OCI-LY7 (cell line): ENCODE measurements at regions not wholly inside any gene's neighbourhood (a gene's known extent, or its start where the extent isn't known, plus 50 kb on each side); places are given as distances from the start of the nearest gene placed in this dataset.

Experiments used
- BruUV-seq: library from RNA; stranded (reverse); fragments of 400-500 nt; replicated peaks from 2 replicates; lab custom pipeline; 2021; lab: Mats Ljungman, UMichigan
- CTCF ChIA-PET: fragments of 300-600 bp; sonication (Branson Sonifier 250); formaldehyde crosslinking; loops from one replicate; lab custom pipeline; 2022; ENCODE audit warnings: antibody characterized with exemption; ENCODE audit not compliant: unreplicated experiment; lab: Charles Lee
- POLR2A ChIA-PET: fragments of 300-600 bp; sonication (Branson Sonifier 250); formaldehyde crosslinking; loops from one replicate; lab custom pipeline; 2022; ENCODE audit warnings: antibody characterized with exemption; lab: Charles Lee
- DNase-seq: peaks from one replicate; pipeline ENCODE4 v3.0.0-alpha.2; 2015; ENCODE audit warnings: low spot score
- H2AFZ ChIP-seq: fragments of 200-600 bp; sonication (generic), shearing (Covaris generic); 2 replicates; pipeline ENCODE4 v1.6.1; 2014; ENCODE audit warnings: mild to moderate bottlenecking, antibody characterized with exemption, low read length, moderate library complexity
- H3K27ac ChIP-seq: fragments of 200-600 bp; sonication (generic); 2 replicates; pipeline ENCODE4 v1.5.1; 2014; ENCODE audit warnings: mixed run types, low read depth, mild to moderate bottlenecking, moderate library complexity, low read length, inconsistent platforms; ENCODE audit not compliant: poor library complexity, severe bottlenecking
- H3K36me3 ChIP-seq: fragments of 200-600 bp; sonication (generic); 2 replicates; pipeline ENCODE4 v1.6.1; 2014; ENCODE audit warnings: mild to moderate bottlenecking, antibody characterized with exemption, low read length, moderate library complexity, mixed read lengths; ENCODE audit not compliant: insufficient read depth
- H3K4me1 ChIP-seq: fragments of 200-600 bp; sonication (generic); 2 replicates; pipeline ENCODE4 v1.5.1; 2014; ENCODE audit warnings: mild to moderate bottlenecking, low read length; ENCODE audit not compliant: insufficient read depth, poor library complexity, severe bottlenecking
- H3K4me2 ChIP-seq: fragments of 200-600 bp; sonication (generic); 2 replicates; pipeline ENCODE4 v1.6.1; 2014; ENCODE audit warnings: mild to moderate bottlenecking, low read length
- H3K4me3 ChIP-seq: fragments of 200-600 bp; sonication (generic); 2 replicates; pipeline ENCODE4 v1.5.1; 2014; ENCODE audit warnings: mild to moderate bottlenecking, low read depth, low read length; ENCODE audit not compliant: poor library complexity, severe bottlenecking
- H3K79me2 ChIP-seq: fragments of 200-600 bp; sonication (generic); 2 replicates; pipeline ENCODE4 v1.6.1; 2016; ENCODE audit warnings: low read depth, mild to moderate bottlenecking, low read length, moderate library complexity, mixed read lengths; ENCODE audit not compliant: insufficient read depth
- H3K9me2 ChIP-seq: fragments of 200-600 bp; sonication (generic); 2 replicates; pipeline ENCODE4 v1.6.1; 2016; ENCODE audit warnings: mild to moderate bottlenecking, low read length, mixed read lengths; ENCODE audit not compliant: insufficient read depth
- H3K9me3 ChIP-seq: fragments of 200-600 bp; sonication (generic); 2 replicates; pipeline ENCODE4 v1.6.1; 2014; ENCODE audit warnings: mild to moderate bottlenecking, mixed run types, low read length, mixed read lengths
- H4K20me1 ChIP-seq: fragments of 200-600 bp; sonication (generic); 2 replicates; pipeline ENCODE4 v1.6.1; 2014; ENCODE audit warnings: mild to moderate bottlenecking, antibody characterized with exemption, low read length, moderate library complexity, mixed read lengths; ENCODE audit not compliant: insufficient read depth
- CTCF ChIP-seq: fragments of 200-600 bp; sonication (generic); conservative IDR thresholded peaks from 2 replicates; pipeline ENCODE4 v1.5.1; 2014; ENCODE audit warnings: mild to moderate bottlenecking, antibody characterized with exemption, low read length, moderate library complexity, mixed read lengths
- EZH2phosphoT487 ChIP-seq: fragments of 200-600 bp; sonication (generic); IDR thresholded peaks from 2 replicates; pipeline ENCODE4 v1.6.1; 2018; ENCODE audit warnings: low read depth, borderline replicate concordance, mild to moderate bottlenecking, mixed run types, antibody characterized with exemption, low read length, moderate library complexity, mixed read lengths
- intact Hi-C: fragments of 100-400 bp; cut with micrococcal nuclease; formaldehyde crosslinking; loops from one replicate; pipeline ENCODE4 v1.10.0; 2022; ENCODE audit not compliant: unreplicated experiment

- H3K4me2 ChIP-seq: no peak overlapping the region
- no peaks in the 10 kb centered on the region for H3K36me3 ChIP-seq
- H2AFZ ChIP-seq: no peak overlapping the region
- ChIA-PET POLR2A (no interaction called here), CTCF (no interaction called here)
- TF ChIP-seq EZH2phosphoT487 (no peak), CTCF (no peak)
- no peaks in the 10 kb centered on the region for H3K9me3 ChIP-seq
- H3K27ac ChIP-seq: no peak overlapping the region
- BruUV-seq: no TSS peak
- no peaks in the 10 kb centered on the region for H3K9me2 ChIP-seq
- intact Hi-C loops: no loop called here
- H3K4me1 ChIP-seq: no peaks in the 10 kb centered on the region
- H3K79me2 ChIP-seq: no peaks in the 10 kb centered on the region
- DNase-seq: no peak
- H4K20me1 ChIP-seq: no peaks in the 10 kb centered on the region
- no peak overlapping the region for H3K4me3 ChIP-seq
Observed at GRCh38 chr11:70799386-70799785, 401.1 kb downstream of the CTTN start.

GRCh38 chr11:70802185-70802584 is 403.9 kb downstream of the CTTN start:
- CTCF ChIA-PET: no interaction called here
- H3K4me3 ChIP-seq: no peak overlapping the region
- no peak for DNase-seq
- H3K4me2 ChIP-seq: no peak overlapping the region
- H3K36me3 ChIP-seq: no peaks in the 10 kb centered on the region
- POLR2A ChIA-PET: no interaction called here
- H3K79me2 ChIP-seq: no peaks in the 10 kb centered on the region
- H4K20me1 ChIP-seq: no peaks in the 10 kb centered on the region
- no peaks in the 10 kb centered on the region for H3K9me3 ChIP-seq
- H2AFZ ChIP-seq: no peak overlapping the region
- H3K4me1 ChIP-seq: no peaks in the 10 kb centered on the region
- intact Hi-C loops: no loop called here
- no TSS peak for BruUV-seq
- H3K9me2 ChIP-seq: no peaks in the 10 kb centered on the region
- TF ChIP-seq EZH2phosphoT487: no peak
- no peak for TF ChIP-seq CTCF
- no peak overlapping the region for H3K27ac ChIP-seq

DNA sequence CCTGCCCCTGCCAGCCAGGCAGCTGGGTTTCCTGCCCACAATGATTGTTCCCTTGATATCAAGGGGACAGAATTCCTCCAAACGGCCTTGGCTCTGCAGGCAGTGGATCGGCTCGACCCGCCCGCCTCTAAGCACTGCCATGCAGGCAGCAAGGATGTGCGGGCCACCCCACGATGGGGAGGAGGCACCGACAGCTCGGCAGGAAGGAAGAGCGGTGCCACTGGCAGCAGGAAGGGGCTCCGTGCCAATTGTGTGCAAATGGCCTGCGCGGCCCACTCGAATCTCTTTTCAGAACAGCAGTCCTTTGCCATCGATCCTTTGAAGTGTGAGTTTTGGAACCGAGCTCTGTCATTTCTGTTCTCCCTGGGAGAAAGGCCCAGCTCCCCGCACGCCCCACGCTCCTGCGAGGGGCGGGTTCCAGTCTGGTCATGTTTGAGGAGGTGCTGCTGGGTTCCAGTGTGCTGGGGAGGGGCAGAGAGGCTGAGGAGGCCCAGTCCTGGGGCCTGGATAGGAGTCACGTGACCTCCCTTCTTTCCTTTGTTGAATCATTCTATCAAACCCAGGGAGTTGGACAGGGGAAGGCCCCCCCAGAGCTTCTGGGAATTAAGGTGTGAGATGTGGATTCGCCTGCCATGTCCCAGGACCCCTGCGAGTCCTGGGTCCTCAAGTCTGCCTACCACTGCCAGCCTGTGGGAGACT is 406.0 kb downstream of the CTTN start:
- no peaks in the 10 kb centered on the region for H4K20me1 ChIP-seq
- H3K4me3 ChIP-seq: no peak overlapping the region
- H2AFZ ChIP-seq: no peak overlapping the region
- H3K79me2 ChIP-seq: no peaks in the 10 kb centered on the region
- no peaks in the 10 kb centered on the region for H3K9me3 ChIP-seq
- H3K4me1 ChIP-seq: no peaks in the 10 kb centered on the region
- no peak for DNase-seq
- ChIA-PET CTCF (no interaction called here), POLR2A (no interaction called here)
- H3K4me2 ChIP-seq: no peak overlapping the region
- TF ChIP-seq EZH2phosphoT487 (no peak), CTCF (no peak)
- intact Hi-C loops: no loop called here
- H3K27ac ChIP-seq: no peak overlapping the region
- BruUV-seq: no TSS peak
- no peaks in the 10 kb centered on the region for H3K36me3 ChIP-seq
- no peaks in the 10 kb centered on the region for H3K9me2 ChIP-seq
